ENCODE measurements at regions not wholly inside any gene's neighbourhood (a gene's known extent, or its start where the extent isn't known, plus 50 kb on each side); places are given as distances from the start of the nearest gene placed in this dataset.

DNA sequence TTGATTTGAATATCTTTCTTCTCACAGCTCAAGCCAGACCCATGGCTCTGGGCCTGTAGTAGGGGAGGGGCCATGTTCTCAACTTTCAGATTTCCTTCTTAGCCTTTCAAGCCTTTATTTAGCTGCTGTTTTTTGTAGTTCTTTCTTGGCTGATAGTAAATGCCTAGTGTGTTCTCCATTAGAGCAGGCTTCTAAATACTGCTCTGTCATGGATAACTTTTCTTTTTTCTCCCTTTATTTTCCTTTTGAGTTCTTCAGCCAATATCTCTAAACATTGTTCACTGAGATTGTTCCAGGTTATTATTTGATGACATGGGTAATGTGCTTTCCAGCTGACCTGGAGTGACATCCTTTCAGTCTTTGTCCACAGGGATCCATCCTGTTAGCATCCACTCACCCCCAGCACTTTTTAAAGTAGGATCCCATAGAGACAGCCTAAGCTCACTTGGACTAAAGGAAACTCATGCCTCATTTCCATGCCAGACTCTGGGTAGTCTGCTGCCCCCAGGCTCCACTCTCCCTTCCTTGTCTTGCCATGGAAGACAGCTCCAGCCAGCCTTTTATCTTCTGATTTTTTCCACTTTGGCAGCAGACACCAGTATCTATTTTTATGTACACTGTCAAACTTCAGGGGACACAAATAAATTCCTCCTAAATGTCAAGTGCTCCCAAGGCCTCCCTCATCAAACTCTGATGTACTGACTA is 645.6 kb downstream of the RNF144B start:
- Histone ChIP-seq H4K20me1 (ENCODE audit: insufficient read depth) (no peaks in the 10 kb centered on the region), H2AFZ (ENCODE audit: low read depth, low read length) (no peak overlapping the region), H3K36me3 (ENCODE audit: insufficient read depth, low read length) (no peaks in the 10 kb centered on the region), H3K27ac (ENCODE audit: low read length) (no peak overlapping the region), H3K4me2 (ENCODE audit: low read length) (no peak overlapping the region), H3F3A (ENCODE audit: insufficient read depth, low read length, poor library complexity, severe bottlenecking) (no peaks in the 10 kb centered on the region), H3K9ac (ENCODE audit: low read length) (no peak overlapping the region), H3K9me3 (ENCODE audit: low read length) (no peaks in the 10 kb centered on the region), H3K4me3 (ENCODE audit: low read length) (no peak overlapping the region), H3K27me3 (ENCODE audit: insufficient read depth, low read depth, low read length) (no peaks in the 10 kb centered on the region), H3K79me2 (replicated peaks; ENCODE audit: insufficient read depth, low read length) (no peaks in the 10 kb centered on the region), H3K9me2 (ENCODE audit: insufficient read depth, low read length) (no peaks in the 10 kb centered on the region)
- no peak for TF ChIP-seq RAD21 (conservative IDR thresholded peaks at IDR 0.05)
- TF ChIP-seq MXI1 (conservative IDR thresholded peaks at IDR 0.05; ENCODE audit: poor library complexity, severe bottlenecking) = no peak
- no peak for TF ChIP-seq EP300 (conservative IDR thresholded peaks at IDR 0.05; ENCODE audit: poor library complexity, severe bottlenecking)
- TF ChIP-seq TAF1 (IDR thresholded peaks at IDR 0.05; ENCODE audit: low read depth) = no peak
- no peak for TF ChIP-seq SMC3 (conservative IDR thresholded peaks at IDR 0.05; ENCODE audit: poor library complexity)
- TF ChIP-seq, protein P1, sequence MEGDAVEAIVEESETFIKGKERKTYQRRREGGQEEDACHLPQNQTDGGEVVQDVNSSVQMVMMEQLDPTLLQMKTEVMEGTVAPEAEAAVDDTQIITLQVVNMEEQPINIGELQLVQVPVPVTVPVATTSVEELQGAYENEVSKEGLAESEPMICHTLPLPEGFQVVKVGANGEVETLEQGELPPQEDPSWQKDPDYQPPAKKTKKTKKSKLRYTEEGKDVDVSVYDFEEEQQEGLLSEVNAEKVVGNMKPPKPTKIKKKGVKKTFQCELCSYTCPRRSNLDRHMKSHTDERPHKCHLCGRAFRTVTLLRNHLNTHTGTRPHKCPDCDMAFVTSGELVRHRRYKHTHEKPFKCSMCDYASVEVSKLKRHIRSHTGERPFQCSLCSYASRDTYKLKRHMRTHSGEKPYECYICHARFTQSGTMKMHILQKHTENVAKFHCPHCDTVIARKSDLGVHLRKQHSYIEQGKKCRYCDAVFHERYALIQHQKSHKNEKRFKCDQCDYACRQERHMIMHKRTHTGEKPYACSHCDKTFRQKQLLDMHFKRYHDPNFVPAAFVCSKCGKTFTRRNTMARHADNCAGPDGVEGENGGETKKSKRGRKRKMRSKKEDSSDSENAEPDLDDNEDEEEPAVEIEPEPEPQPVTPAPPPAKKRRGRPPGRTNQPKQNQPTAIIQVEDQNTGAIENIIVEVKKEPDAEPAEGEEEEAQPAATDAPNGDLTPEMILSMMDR (IDR thresholded peaks at IDR 0.05; ENCODE audit: poor library complexity, severe bottlenecking) = no peak
- TF ChIP-seq EZH2 (IDR thresholded peaks at IDR 0.05; ENCODE audit: borderline replicate concordance, insufficient read depth, low read length, poor library complexity, severe bottlenecking) = no peak
- TF ChIP-seq POLR2AphosphoS5 (IDR thresholded peaks at IDR 0.05) = no peak
- TF ChIP-seq, protein P2, sequence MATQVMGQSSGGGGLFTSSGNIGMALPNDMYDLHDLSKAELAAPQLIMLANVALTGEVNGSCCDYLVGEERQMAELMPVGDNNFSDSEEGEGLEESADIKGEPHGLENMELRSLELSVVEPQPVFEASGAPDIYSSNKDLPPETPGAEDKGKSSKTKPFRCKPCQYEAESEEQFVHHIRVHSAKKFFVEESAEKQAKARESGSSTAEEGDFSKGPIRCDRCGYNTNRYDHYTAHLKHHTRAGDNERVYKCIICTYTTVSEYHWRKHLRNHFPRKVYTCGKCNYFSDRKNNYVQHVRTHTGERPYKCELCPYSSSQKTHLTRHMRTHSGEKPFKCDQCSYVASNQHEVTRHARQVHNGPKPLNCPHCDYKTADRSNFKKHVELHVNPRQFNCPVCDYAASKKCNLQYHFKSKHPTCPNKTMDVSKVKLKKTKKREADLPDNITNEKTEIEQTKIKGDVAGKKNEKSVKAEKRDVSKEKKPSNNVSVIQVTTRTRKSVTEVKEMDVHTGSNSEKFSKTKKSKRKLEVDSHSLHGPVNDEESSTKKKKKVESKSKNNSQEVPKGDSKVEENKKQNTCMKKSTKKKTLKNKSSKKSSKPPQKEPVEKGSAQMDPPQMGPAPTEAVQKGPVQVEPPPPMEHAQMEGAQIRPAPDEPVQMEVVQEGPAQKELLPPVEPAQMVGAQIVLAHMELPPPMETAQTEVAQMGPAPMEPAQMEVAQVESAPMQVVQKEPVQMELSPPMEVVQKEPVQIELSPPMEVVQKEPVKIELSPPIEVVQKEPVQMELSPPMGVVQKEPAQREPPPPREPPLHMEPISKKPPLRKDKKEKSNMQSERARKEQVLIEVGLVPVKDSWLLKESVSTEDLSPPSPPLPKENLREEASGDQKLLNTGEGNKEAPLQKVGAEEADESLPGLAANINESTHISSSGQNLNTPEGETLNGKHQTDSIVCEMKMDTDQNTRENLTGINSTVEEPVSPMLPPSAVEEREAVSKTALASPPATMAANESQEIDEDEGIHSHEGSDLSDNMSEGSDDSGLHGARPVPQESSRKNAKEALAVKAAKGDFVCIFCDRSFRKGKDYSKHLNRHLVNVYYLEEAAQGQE (IDR thresholded peaks at IDR 0.05; ENCODE audit: borderline replicate concordance) = no peak

DNA sequence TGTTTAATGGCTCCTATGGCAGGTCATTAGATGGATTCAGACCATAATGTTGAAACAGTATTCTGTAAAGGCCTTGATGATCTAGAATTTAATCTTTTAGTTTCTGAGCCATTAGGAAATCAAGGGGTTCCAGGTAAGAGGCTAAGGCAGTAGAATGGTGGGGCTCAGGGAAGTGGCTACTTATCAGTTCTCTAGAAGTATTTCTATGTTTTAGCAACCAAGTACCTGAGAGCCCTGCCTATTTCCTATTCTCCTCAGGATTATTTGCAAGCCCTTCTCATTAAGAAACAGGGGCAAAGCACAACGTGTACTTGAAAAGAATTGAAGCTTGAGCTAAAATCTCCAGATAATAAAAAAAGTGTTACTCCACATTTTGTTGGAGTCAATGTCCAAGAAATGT is 646.5 kb downstream of the RNF144B start:
- H3K4me2 ChIP-seq (ENCODE audit: low read length) = no peak overlapping the region
- no peaks in the 10 kb centered on the region for H3K9me2 ChIP-seq (ENCODE audit: insufficient read depth, low read length)
- no peaks in the 10 kb centered on the region for H3K27me3 ChIP-seq (ENCODE audit: insufficient read depth, low read depth, low read length)
- no peaks in the 10 kb centered on the region for H3K36me3 ChIP-seq (ENCODE audit: insufficient read depth, low read length)
- no peak overlapping the region for H3K4me3 ChIP-seq (ENCODE audit: low read length)
- no peaks in the 10 kb centered on the region for H4K20me1 ChIP-seq (ENCODE audit: insufficient read depth)
- H3K9ac ChIP-seq (ENCODE audit: low read length) = no peak overlapping the region
- TF ChIP-seq MXI1 (conservative IDR thresholded peaks at IDR 0.05; ENCODE audit: poor library complexity, severe bottlenecking) (no peak), TAF1 (IDR thresholded peaks at IDR 0.05; ENCODE audit: low read depth) (no peak), SMC3 (conservative IDR thresholded peaks at IDR 0.05; ENCODE audit: poor library complexity) (no peak), EZH2 (IDR thresholded peaks at IDR 0.05; ENCODE audit: borderline replicate concordance, insufficient read depth, low read length, poor library complexity, severe bottlenecking) (no peak), RAD21 (conservative IDR thresholded peaks at IDR 0.05) (no peak), POLR2AphosphoS5 (IDR thresholded peaks at IDR 0.05) (no peak), EP300 (conservative IDR thresholded peaks at IDR 0.05; ENCODE audit: poor library complexity, severe bottlenecking) (no peak)
- TF ChIP-seq, protein P1 (IDR thresholded peaks at IDR 0.05; ENCODE audit: poor library complexity, severe bottlenecking) = no peak
- TF ChIP-seq, protein P2 (IDR thresholded peaks at IDR 0.05; ENCODE audit: borderline replicate concordance) = no peak
- no peaks in the 10 kb centered on the region for H3K79me2 ChIP-seq (replicated peaks; ENCODE audit: insufficient read depth, low read length)
- no peak overlapping the region for H3K27ac ChIP-seq (ENCODE audit: low read length)
- H2AFZ ChIP-seq (ENCODE audit: low read depth, low read length) = no peak overlapping the region
- no peaks in the 10 kb centered on the region for H3K9me3 ChIP-seq (ENCODE audit: low read length)
- no peaks in the 10 kb centered on the region for H3F3A ChIP-seq (ENCODE audit: insufficient read depth, low read length, poor library complexity, severe bottlenecking)
